GM23338 (cell line): ENCODE measurements at regions not wholly inside any gene's neighbourhood (a gene's known extent, or its start where the extent isn't known, plus 50 kb on each side); places are given as distances from the start of the nearest gene placed in this dataset.

ENCODE experiments used
- CREB1 ChIP-seq: fragments of 250-450 bp; sonication (Bioruptor Pico); IDR thresholded peaks from 2 replicates; pipeline ENCODE4 v1.5.0; 2020; ENCODE audit warnings: low read depth, mild to moderate bottlenecking, moderate library complexity
- ETS1 ChIP-seq: IDR thresholded peaks from 2 replicates; pipeline ENCODE4 v1.6.1; 2016; ENCODE audit warnings: antibody characterized with exemption
- EZH2 ChIP-seq: fragments of 200-600 bp; sonication (generic); IDR thresholded peaks from one replicate; pipeline ENCODE4 v1.8.0; 2017; ENCODE audit warnings: antibody characterized with exemption, mild to moderate bottlenecking, low read depth; ENCODE audit not compliant: unreplicated experiment
- JUNB ChIP-seq: IDR thresholded peaks from one replicate; pipeline ENCODE4 v1.6.1; 2016; ENCODE audit warnings: antibody characterized with exemption; ENCODE audit not compliant: unreplicated experiment
- POLR2AphosphoS5 ChIP-seq: IDR thresholded peaks from 2 replicates; pipeline ENCODE4 v1.6.1; 2016; ENCODE audit warnings: antibody characterized with exemption, low read depth
- REST ChIP-seq: IDR thresholded peaks from one replicate; pipeline ENCODE4 v1.6.1; 2018; ENCODE audit warnings: antibody characterized with exemption; ENCODE audit not compliant: unreplicated experiment
- STAT1 ChIP-seq: IDR thresholded peaks from one replicate; pipeline ENCODE4 v1.6.1; 2016; ENCODE audit warnings: antibody characterized with exemption; ENCODE audit not compliant: unreplicated experiment
- TF ChIP-seq, protein P1 (sequence below), 2 experiments: fragments of 200-600 bp in 1 of 2; sonication (generic) in 1 of 2; conservative IDR thresholded peaks; 2 replicates each; pipeline versions ENCODE4 v1.5.1 to v1.6.1; 2016 to 2017; ENCODE audit warnings: antibody characterized with exemption in 2 of 2, low read depth in 2 of 2, mild to moderate bottlenecking in 2 of 2, moderate library complexity in 1 of 2

GRCh38 chr12:46108721-46109120, 118.3 kb upstream of the SCAF11 start:
- TF ChIP-seq, protein P1, sequence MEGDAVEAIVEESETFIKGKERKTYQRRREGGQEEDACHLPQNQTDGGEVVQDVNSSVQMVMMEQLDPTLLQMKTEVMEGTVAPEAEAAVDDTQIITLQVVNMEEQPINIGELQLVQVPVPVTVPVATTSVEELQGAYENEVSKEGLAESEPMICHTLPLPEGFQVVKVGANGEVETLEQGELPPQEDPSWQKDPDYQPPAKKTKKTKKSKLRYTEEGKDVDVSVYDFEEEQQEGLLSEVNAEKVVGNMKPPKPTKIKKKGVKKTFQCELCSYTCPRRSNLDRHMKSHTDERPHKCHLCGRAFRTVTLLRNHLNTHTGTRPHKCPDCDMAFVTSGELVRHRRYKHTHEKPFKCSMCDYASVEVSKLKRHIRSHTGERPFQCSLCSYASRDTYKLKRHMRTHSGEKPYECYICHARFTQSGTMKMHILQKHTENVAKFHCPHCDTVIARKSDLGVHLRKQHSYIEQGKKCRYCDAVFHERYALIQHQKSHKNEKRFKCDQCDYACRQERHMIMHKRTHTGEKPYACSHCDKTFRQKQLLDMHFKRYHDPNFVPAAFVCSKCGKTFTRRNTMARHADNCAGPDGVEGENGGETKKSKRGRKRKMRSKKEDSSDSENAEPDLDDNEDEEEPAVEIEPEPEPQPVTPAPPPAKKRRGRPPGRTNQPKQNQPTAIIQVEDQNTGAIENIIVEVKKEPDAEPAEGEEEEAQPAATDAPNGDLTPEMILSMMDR (conservative IDR thresholded peaks at IDR 0.05; ENCODE audit: low read depth in 2 of 2): no peak
- TF ChIP-seq EZH2 (no peak), POLR2AphosphoS5 (no peak), JUNB (no peak), STAT1 (no peak), ETS1 (no peak), REST (no peak), CREB1 (CRISPR knock-in tag) (no peak)
